Mesothelial cell of epicardium (in vitro differentiated cells): ENCODE measurements at regions not wholly inside any gene's neighbourhood (a gene's known extent, or its start where the extent isn't known, plus 50 kb on each side); places are given as distances from the start of the nearest gene placed in this dataset.
"Not testable (repeated sequence)": the region's sequence is repeated elsewhere in the genome, so short reads cannot be mapped to it uniquely, and the experiment has no call there.

ENCODE experiments used
- DNase-seq, 2 experiments: peaks; one replicate each; pipeline ENCODE4 v3.0.0; 2021; ENCODE audit warnings: low spot score in 2 of 2; ENCODE audit not compliant: unreplicated experiment in 2 of 2
- H3K27ac Mint-ChIP-seq: 2 replicates; pipeline ENCODE4 v1.8.0; 2021; ENCODE audit warnings: mixed read lengths
- H3K27me3 Mint-ChIP-seq: 2 replicates; pipeline ENCODE4 v1.8.0; 2021; ENCODE audit warnings: low read depth, mixed read lengths
- H3K36me3 Mint-ChIP-seq: 2 replicates; pipeline ENCODE4 v1.8.0; 2021; ENCODE audit warnings: mixed read lengths
- H3K4me1 Mint-ChIP-seq: 2 replicates; pipeline ENCODE4 v1.8.0; 2021; ENCODE audit warnings: mixed read lengths
- H3K4me3 Mint-ChIP-seq: 2 replicates; pipeline ENCODE4 v1.8.0; 2021; ENCODE audit warnings: mild to moderate bottlenecking, moderate library complexity, mixed read lengths
- H3K9me3 Mint-ChIP-seq: 2 replicates; pipeline ENCODE4 v1.8.0; 2021; ENCODE audit warnings: mixed read lengths
- CTCF ChIP-seq: fragments of 200-600 bp; sonication (generic); IDR thresholded peaks from one replicate; pipeline ENCODE4 v1.5.0; 2021; ENCODE audit warnings: antibody characterized with exemption; ENCODE audit not compliant: unreplicated experiment

GRCh38 chr4:54447304-54447703, 210.5 kb upstream of the KIT start:
- H3K4me3 Mint-ChIP-seq = no peak overlapping the region
- H3K27me3 Mint-ChIP-seq = no peaks in the 10 kb centered on the region
- no peak for TF ChIP-seq CTCF
- H3K27ac Mint-ChIP-seq = no peak overlapping the region
- no peaks in the 10 kb centered on the region for H3K4me1 Mint-ChIP-seq
- no peak for DNase-seq
- H3K36me3 Mint-ChIP-seq = no peaks in the 10 kb centered on the region
- peaks cover 32% of the 10 kb centered on the region for H3K9me3 Mint-ChIP-seq

- H3K27me3 Mint-ChIP-seq = peaks cover 2% of the 10 kb centered on the region
- peaks cover 42% of the 10 kb centered on the region for H3K9me3 Mint-ChIP-seq
- DNase-seq = no peak
- H3K4me3 Mint-ChIP-seq = no peak overlapping the region
- H3K4me1 Mint-ChIP-seq = no peaks in the 10 kb centered on the region
- H3K36me3 Mint-ChIP-seq = no peaks in the 10 kb centered on the region
- no peak overlapping the region for H3K27ac Mint-ChIP-seq
- no peak for TF ChIP-seq CTCF
Observed at GRCh38 chr4:54449999-54450398, 207.8 kb upstream of the KIT start.

- not testable (repeated sequence) for H3K27me3 Mint-ChIP-seq, H3K4me1 Mint-ChIP-seq, DNase-seq, H3K27ac Mint-ChIP-seq, H3K4me3 Mint-ChIP-seq, H3K36me3 Mint-ChIP-seq
- peaks cover 48% of the 10 kb centered on the region for H3K9me3 Mint-ChIP-seq
Observed at GRCh38 chr4:54466960-54467359, 190.8 kb upstream of the KIT start.

- Mint-ChIP-seq H3K27me3 (no peaks in the 10 kb centered on the region), H3K36me3 (no peaks in the 10 kb centered on the region), H3K9me3 (peaks cover 17% of the 10 kb centered on the region), H3K27ac (no peak overlapping the region), H3K4me1 (no peaks in the 10 kb centered on the region), H3K4me3 (no peak overlapping the region)
- no peak for DNase-seq
- no peak for TF ChIP-seq CTCF
Observed at GRCh38 chr4:54473077-54473545, 184.6 kb upstream of the KIT start.

- no peaks in the 10 kb centered on the region for H3K4me1 Mint-ChIP-seq
- no peak overlapping the region for H3K27ac Mint-ChIP-seq
- DNase-seq = no peak
- H3K36me3 Mint-ChIP-seq = no peaks in the 10 kb centered on the region
- no peak for TF ChIP-seq CTCF
- no peak overlapping the region for H3K4me3 Mint-ChIP-seq
- H3K27me3 Mint-ChIP-seq = no peaks in the 10 kb centered on the region
- H3K9me3 Mint-ChIP-seq = peaks cover 19% of the 10 kb centered on the region
Observed at GRCh38 chr4:54473798-54474197, 184.0 kb upstream of the KIT start.

- Mint-ChIP-seq H3K9me3 (peaks cover 25% of the 10 kb centered on the region), H3K36me3 (no peaks in the 10 kb centered on the region), H3K27ac (no peak overlapping the region), H3K4me1 (no peaks in the 10 kb centered on the region), H3K27me3 (no peaks in the 10 kb centered on the region), H3K4me3 (no peak overlapping the region)
- TF ChIP-seq CTCF = no peak
- no peak for DNase-seq
Observed at GRCh38 chr4:54475546-54475945, 182.2 kb upstream of the KIT start.
